H1 (cell line): ENCODE measurements at regions not wholly inside any gene's neighbourhood (a gene's known extent, or its start where the extent isn't known, plus 50 kb on each side); places are given as distances from the start of the nearest gene placed in this dataset.
"Not testable (repeated sequence)": the region's sequence is repeated elsewhere in the genome, so short reads cannot be mapped to it uniquely, and the experiment has no call there.

Source experiments
- CTCF ChIA-PET: fragments of 300-600 bp; sonication (Branson Sonifier 250); formaldehyde crosslinking; loops from one replicate; lab custom pipeline; 2021; ENCODE audit not compliant: partially characterized antibody; lab: Charles Lee
- POLR2A ChIA-PET: fragments of 300-600 bp; sonication (Branson Sonifier 250); formaldehyde crosslinking; loops from one replicate; lab custom pipeline; 2021; ENCODE audit warnings: inconsistent platforms; ENCODE audit not compliant: partially characterized antibody; lab: Charles Lee
- DNase-seq, 2 experiments: peaks; one replicate each; pipeline versions ENCODE4 v3.0.0 to v3.0.0-alpha.2; 2010 to 2022; ENCODE audit warnings: low spot score in 2 of 2, low read depth in 1 of 2, mixed read lengths in 1 of 2
- FAIRE-seq: peaks from 2 replicates; lab custom pipeline; 2011; peaks lifted over from hg19 to GRCh38; lab: Jason Lieb, UNC
- H2AFZ ChIP-seq: 2 replicates; pipeline ENCODE4 v1.8.1; 2012; ENCODE audit warnings: low read length, inconsistent platforms
- H2AK5ac ChIP-seq: 2 replicates; pipeline ENCODE4 v1.6.1; 2013; ENCODE audit warnings: low read depth, low read length
- H2BK120ac ChIP-seq: replicated peaks from 2 replicates; pipeline ENCODE3; 2013; ENCODE audit warnings: low read depth, low read length, inconsistent platforms
- H2BK12ac ChIP-seq: 2 replicates; pipeline ENCODE4 v1.6.1; 2013; ENCODE audit warnings: low read depth, low read length
- H2BK15ac ChIP-seq: 2 replicates; pipeline ENCODE4 v1.6.1; 2013; ENCODE audit warnings: low read length
- H2BK20ac ChIP-seq: 2 replicates; pipeline ENCODE4 v1.6.1; 2013; ENCODE audit warnings: low read length
- H2BK5ac ChIP-seq: 2 replicates; pipeline ENCODE4 v1.6.1; 2013; ENCODE audit warnings: low read depth, low read length
- H3K14ac ChIP-seq: 2 replicates; pipeline ENCODE4 v1.6.1; 2013; ENCODE audit warnings: inconsistent platforms; ENCODE audit not compliant: insufficient read length
- H3K18ac ChIP-seq: 2 replicates; pipeline ENCODE4 v1.6.1; 2013; ENCODE audit warnings: low read length; ENCODE audit errors: extremely low read depth
- H3K23ac ChIP-seq: 2 replicates; pipeline ENCODE4 v1.6.1; 2013; ENCODE audit warnings: inconsistent platforms; ENCODE audit not compliant: insufficient read length
- H3K23me2 ChIP-seq: 2 replicates; pipeline ENCODE4 v1.6.1; 2013; ENCODE audit warnings: low read depth, low read length
- H3K27ac ChIP-seq: 2 replicates; pipeline ENCODE4 v1.6.1; 2011; ENCODE audit warnings: low read depth, low read length, inconsistent platforms
- H3K27me3 ChIP-seq, 4 experiments: replicated peaks in 1 of 4; 1 replicate in 1 of 4; 2 replicates in 3 of 4; pipeline versions ENCODE4 v1.6.1 to v1.8.1; 2011 to 2013; ENCODE audit warnings: low read length in 3 of 4, mild to moderate bottlenecking in 3 of 4, inconsistent platforms in 2 of 4, mixed read lengths in 2 of 4, moderate library complexity in 1 of 4; ENCODE audit not compliant: control insufficient read depth in 3 of 4, insufficient read depth in 3 of 4; ENCODE audit errors: extremely low read depth in 1 of 4
- H3K36me3 ChIP-seq, 4 experiments: 2 replicates each; pipeline versions ENCODE4 v1.6.1 to v1.8.1; 2011 to 2013; ENCODE audit warnings: mild to moderate bottlenecking in 4 of 4, low read length in 3 of 4, moderate library complexity in 2 of 4, control low read depth in 1 of 4, inconsistent platforms in 1 of 4; ENCODE audit not compliant: insufficient read depth in 4 of 4, control insufficient read depth in 2 of 4
- H3K4ac ChIP-seq: replicated peaks from 2 replicates; pipeline ENCODE3; 2013; ENCODE audit warnings: low read length, low read depth, mixed read lengths, inconsistent platforms; ENCODE audit not compliant: insufficient read length
- H3K4me1 ChIP-seq, 4 experiments: replicated peaks in 1 of 4; 1 replicate in 1 of 4; 2 replicates in 3 of 4; pipeline versions ENCODE4 v1.6.1 to v1.8.1; 2011 to 2013; ENCODE audit warnings: low read length in 3 of 4, inconsistent platforms in 2 of 4, mixed read lengths in 1 of 4; ENCODE audit not compliant: insufficient read depth in 4 of 4, control insufficient read depth in 3 of 4
- H3K4me2 ChIP-seq, 2 experiments: 2 replicates each; pipeline versions ENCODE4 v1.6.1 to v1.8.1; 2011 to 2013; ENCODE audit warnings: low read depth in 2 of 2, low read length in 2 of 2, control low read depth in 1 of 2, inconsistent platforms in 1 of 2, mild to moderate bottlenecking in 1 of 2; ENCODE audit not compliant: insufficient read depth in 1 of 2
- H3K4me3 ChIP-seq, 4 experiments: fragments of 200-600, 300-600 bp in 1 of 4; sonication (generic), shearing (Covaris generic), sonication (Bioruptor Twin) in 1 of 4; 2 replicates each; pipeline versions ENCODE4 v1.5.1 to v1.8.1; 2011 to 2016; ENCODE audit warnings: low read length in 4 of 4, low read depth in 3 of 4, control low read depth in 2 of 4, inconsistent platforms in 2 of 4, mild to moderate bottlenecking in 2 of 4, mixed read lengths in 1 of 4, moderate library complexity in 1 of 4; ENCODE audit not compliant: insufficient read depth in 2 of 4; ENCODE audit errors: extremely low read depth in 1 of 4
- H3K56ac ChIP-seq: replicated peaks from 2 replicates; pipeline ENCODE3; 2013; ENCODE audit warnings: low read depth, mild to moderate bottlenecking, mixed read lengths, low read length, inconsistent platforms; ENCODE audit not compliant: insufficient read length
- H3K79me1 ChIP-seq: 2 replicates; pipeline ENCODE4 v1.6.1; 2013; ENCODE audit warnings: low read depth, low read length, control low read depth
- H3K79me2 ChIP-seq, 2 experiments: 2 replicates each; pipeline versions ENCODE4 v1.6.1 to v1.8.1; 2012 to 2013; ENCODE audit warnings: low read length in 2 of 2, mild to moderate bottlenecking in 2 of 2, inconsistent platforms in 1 of 2; ENCODE audit not compliant: insufficient read depth in 2 of 2, control insufficient read depth in 1 of 2
- H3K9ac ChIP-seq, 4 experiments: replicated peaks in 1 of 4; 1 replicate in 1 of 4; 2 replicates in 3 of 4; pipeline versions ENCODE4 v1.6.1 to v1.8.1; 2011 to 2013; ENCODE audit warnings: low read depth in 3 of 4, low read length in 3 of 4, control low read depth in 2 of 4, mild to moderate bottlenecking in 2 of 4, moderate library complexity in 2 of 4, inconsistent platforms in 1 of 4; ENCODE audit errors: extremely low read depth in 1 of 4
- H3K9me3 ChIP-seq, 2 experiments: 2 replicates each; pipeline versions ENCODE4 v1.6.1 to v1.8.1; 2012 to 2013; ENCODE audit warnings: mild to moderate bottlenecking in 2 of 2, moderate library complexity in 2 of 2, control low read depth in 1 of 2, inconsistent platforms in 1 of 2, low read depth in 1 of 2, low read length in 1 of 2, mixed read lengths in 1 of 2; ENCODE audit not compliant: insufficient read depth in 2 of 2
- H4K20me1 ChIP-seq, 2 experiments: replicated peaks in 1 of 2; 2 replicates each; pipeline versions ENCODE3 to v1.8.1; 2011 to 2013; ENCODE audit warnings: inconsistent platforms in 2 of 2, low read length in 2 of 2, mild to moderate bottlenecking in 1 of 2; ENCODE audit not compliant: insufficient read depth in 2 of 2, control insufficient read depth in 1 of 2
- H4K5ac ChIP-seq: 2 replicates; pipeline ENCODE4 v1.6.1; 2013; ENCODE audit warnings: low read length, low read depth, mixed read lengths, inconsistent platforms; ENCODE audit not compliant: insufficient read length
- H4K8ac ChIP-seq: 2 replicates; pipeline ENCODE4 v1.8.0; 2013; ENCODE audit warnings: mild to moderate bottlenecking, moderate library complexity, low read length, inconsistent platforms; ENCODE audit not compliant: insufficient read depth; ENCODE audit errors: extremely low read depth
- H4K91ac ChIP-seq: replicated peaks from 2 replicates; pipeline ENCODE3; 2013; ENCODE audit warnings: low read length, mixed read lengths, inconsistent platforms; ENCODE audit not compliant: insufficient read length
- WGBS, 2 experiments: shearing (Covaris generic) in 1 of 2; methylation state at CpG; one replicate each; pipeline versions ENCODE4 v1.1.6 to v1.1.7; 2013 to 2015; ENCODE audit warnings: low lambda C conversion rate in 2 of 2, mixed read lengths in 2 of 2, inconsistent platforms in 1 of 2, low coverage in 1 of 2, missing lambda C conversion rate in 1 of 2; ENCODE audit not compliant: insufficient replicate concordance in 2 of 2, insufficient coverage in 1 of 2, insufficient read length in 1 of 2; ENCODE audit errors: extremely low coverage in 1 of 2, missing lambda C conversion rate in 1 of 2; 5-methylcytosine and 5-hydroxymethylcytosine counted together

- H3K4me3 ChIP-seq, H2AFZ ChIP-seq, H3K23me2 ChIP-seq, H2BK15ac ChIP-seq, H3K27ac ChIP-seq, H3K4me1 ChIP-seq, H3K27me3 ChIP-seq, H3K56ac ChIP-seq, H3K79me2 ChIP-seq, H2AK5ac ChIP-seq, FAIRE-seq, H4K91ac ChIP-seq, H3K14ac ChIP-seq, H3K18ac ChIP-seq, H3K36me3 ChIP-seq, H3K9me3 ChIP-seq, H2BK20ac ChIP-seq, H2BK5ac ChIP-seq, H3K23ac ChIP-seq, POLR2A ChIA-PET, H3K4ac ChIP-seq, H4K20me1 ChIP-seq, H4K5ac ChIP-seq, H2BK120ac ChIP-seq, H2BK12ac ChIP-seq, H3K4me2 ChIP-seq, H3K79me1 ChIP-seq, H4K8ac ChIP-seq, H3K9ac ChIP-seq, DNase-seq: not testable (repeated sequence)
- WGBS, 2 experiments: 84% methylated on average over 7 of the region's 7 CpGs; no CpG with 5 or more reads in 1 of the 2 experiments
- CTCF ChIA-PET: interaction anchor here (0.7 to 1.7 kb wide), 4 partner anchors 9 to 268 kb away, joined by 3 to 4 read pairs (median 4); no protein-coding TSS in a partner anchor
Observed at GRCh38 chr6:14419224-14419623, 301.7 kb downstream of the CD83 start.
